IMR-90 (cell line): ENCODE measurements at regions not wholly inside any gene's neighbourhood (a gene's known extent, or its start where the extent isn't known, plus 50 kb on each side); places are given as distances from the start of the nearest gene placed in this dataset.

Experiments
- ATAC-seq: fragments of 200-7000 bp; cut with Tn5 transposase; 2 replicates; pipeline ENCODE4 v1.9.1; 2020; ENCODE audit warnings: low read depth, mild to moderate bottlenecking, moderate library complexity
- BruUV-seq: library from RNA; stranded (reverse); fragments of 400-500 nt; replicated peaks from 2 replicates; lab custom pipeline; 2021; lab: Mats Ljungman, UMichigan
- CTCF ChIA-PET: fragments of 300-600 bp; formaldehyde crosslinking; extraction: SDS; loops from one replicate; lab custom pipeline; 2021; ENCODE audit warnings: antibody characterized with exemption; lab: Yijun Ruan, JAX
- POLR2A ChIA-PET: fragments of 300-600 bp; sonication (Branson Sonifier 250); formaldehyde crosslinking; loops from one replicate; lab custom pipeline; 2022; ENCODE audit warnings: antibody characterized with exemption; ENCODE audit not compliant: unreplicated experiment; lab: Charles Lee
- DNase-seq: peaks from one replicate; pipeline ENCODE4 v3.0.0; 2013
- H2AFZ ChIP-seq: replicated peaks from 2 replicates; pipeline ENCODE3; 2013; ENCODE audit warnings: low read length, mild to moderate bottlenecking; ENCODE audit not compliant: poor library complexity
- H2AK5ac ChIP-seq: 2 replicates; pipeline ENCODE4 v1.6.1; 2013; ENCODE audit warnings: low read depth, low read length, inconsistent platforms
- H2AK9ac ChIP-seq: replicated peaks from 2 replicates; pipeline ENCODE3; 2013; ENCODE audit warnings: mild to moderate bottlenecking, low read depth, low read length, moderate library complexity; ENCODE audit not compliant: poor library complexity
- H2BK120ac ChIP-seq: 2 replicates; pipeline ENCODE4 v1.6.1; 2013; ENCODE audit warnings: low read depth, low read length, inconsistent platforms
- H2BK15ac ChIP-seq: 3 replicates; pipeline ENCODE4 v1.6.1; 2013; ENCODE audit warnings: low read depth, low read length, inconsistent platforms
- H2BK20ac ChIP-seq: 2 replicates; pipeline ENCODE4 v1.6.1; 2013; ENCODE audit warnings: low read depth, mild to moderate bottlenecking, inconsistent platforms, low read length, moderate library complexity
- H2BK5ac ChIP-seq: 2 replicates; pipeline ENCODE4 v1.6.1; 2013; ENCODE audit warnings: mild to moderate bottlenecking, low read depth, low read length, inconsistent platforms; ENCODE audit not compliant: poor library complexity, severe bottlenecking
- H3K14ac ChIP-seq: replicated peaks from 2 replicates; pipeline ENCODE4 v1.6.1; 2013; ENCODE audit warnings: low read depth, low read length, inconsistent platforms
- H3K18ac ChIP-seq: 2 replicates; pipeline ENCODE4 v1.6.1; 2013; ENCODE audit warnings: low read depth, low read length, control low read depth
- H3K23ac ChIP-seq: 2 replicates; pipeline ENCODE4 v1.6.1; 2013; ENCODE audit warnings: low read depth, low read length, inconsistent platforms
- H3K27ac ChIP-seq: 2 replicates; pipeline ENCODE4 v1.5.1; 2013; ENCODE audit warnings: mild to moderate bottlenecking, control low read depth, low read length; ENCODE audit not compliant: insufficient read depth
- H3K27me3 ChIP-seq: 2 replicates; pipeline ENCODE4 v1.6.1; 2013; ENCODE audit warnings: low read length; ENCODE audit not compliant: control insufficient read depth, insufficient read depth
- H3K36me3 ChIP-seq: 2 replicates; pipeline ENCODE4 v1.6.1; 2013; ENCODE audit warnings: low read length, mixed read lengths; ENCODE audit not compliant: control insufficient read depth, insufficient read depth
- H3K4ac ChIP-seq: 2 replicates; pipeline ENCODE4 v1.6.1; 2013; ENCODE audit warnings: low read depth, low read length, inconsistent platforms
- H3K4me1 ChIP-seq: 2 replicates; pipeline ENCODE4 v1.6.1; 2013; ENCODE audit warnings: low read length, mixed read lengths; ENCODE audit not compliant: control insufficient read depth, insufficient read depth
- H3K4me2 ChIP-seq: 2 replicates; pipeline ENCODE4 v1.6.1; 2013; ENCODE audit warnings: low read depth, mild to moderate bottlenecking, control low read depth, low read length, moderate library complexity
- H3K4me3 ChIP-seq: 2 replicates; pipeline ENCODE4 v1.5.1; 2013; ENCODE audit warnings: low read depth, mild to moderate bottlenecking, control low read depth, low read length, moderate library complexity; ENCODE audit not compliant: insufficient read depth
- H3K56ac ChIP-seq: 2 replicates; pipeline ENCODE4 v1.6.1; 2013; ENCODE audit warnings: low read length, inconsistent platforms; ENCODE audit not compliant: insufficient read depth; ENCODE audit errors: extremely low read depth
- H3K79me1 ChIP-seq, 2 experiments: 2 replicates each; pipeline ENCODE4 v1.6.1; 2013; ENCODE audit warnings: low read length in 2 of 2, inconsistent platforms in 1 of 2, low read depth in 1 of 2
- H3K9ac ChIP-seq: 2 replicates; pipeline ENCODE4 v1.6.1; 2013; ENCODE audit warnings: low read depth, low read length, control low read depth
- H3K9me1 ChIP-seq: 2 replicates; pipeline ENCODE4 v1.6.1; 2013; ENCODE audit warnings: low read length, inconsistent platforms; ENCODE audit not compliant: insufficient read depth
- H3K9me3 ChIP-seq: 2 replicates; pipeline ENCODE4 v1.6.1; 2013; ENCODE audit warnings: low read length; ENCODE audit not compliant: control insufficient read depth, insufficient read depth
- H4K20me1 ChIP-seq: 2 replicates; pipeline ENCODE4 v1.6.1; 2013; ENCODE audit warnings: low read length, inconsistent platforms; ENCODE audit not compliant: insufficient read depth
- H4K5ac ChIP-seq: 2 replicates; pipeline ENCODE4 v1.6.1; 2013; ENCODE audit warnings: mild to moderate bottlenecking, low read depth, low read length, control low read depth
- H4K8ac ChIP-seq, 2 experiments: 2 replicates each; pipeline ENCODE4 v1.6.1; 2013; ENCODE audit warnings: low read depth in 2 of 2, low read length in 2 of 2, control low read depth in 1 of 2, inconsistent platforms in 1 of 2
- H4K91ac ChIP-seq: 2 replicates; pipeline ENCODE4 v1.6.1; 2013; ENCODE audit warnings: low read depth, low read length, inconsistent platforms; ENCODE audit not compliant: insufficient read depth
- BHLHE40 ChIP-seq: fragments of 150-350 bp; IDR thresholded peaks from 2 replicates; pipeline ENCODE4 v1.6.1; 2016; ENCODE audit warnings: mild to moderate bottlenecking, low read depth, low read length
- CEBPB ChIP-seq: IDR thresholded peaks from 2 replicates; pipeline ENCODE4 v1.6.1; 2012; ENCODE audit warnings: low read depth, low read length, improper control_type of control experiment
- CHD1 ChIP-seq: IDR thresholded peaks from 2 replicates; pipeline ENCODE4 v1.6.1; 2012; ENCODE audit warnings: low read depth, low read length, improper control_type of control experiment
- FOS ChIP-seq: fragments of 150-350 bp; IDR thresholded peaks from 2 replicates; pipeline ENCODE4 v1.6.1; 2016; ENCODE audit warnings: low read depth, low read length
- MAFK ChIP-seq: IDR thresholded peaks from 2 replicates; pipeline ENCODE4 v1.6.1; 2012; ENCODE audit warnings: low read depth, low read length, improper control_type of control experiment
- MAZ ChIP-seq: IDR thresholded peaks from 2 replicates; pipeline ENCODE4 v1.6.1; 2012; ENCODE audit warnings: low read depth, mild to moderate bottlenecking, low read length, improper control_type of control experiment, moderate library complexity, borderline replicate concordance
- MXI1 ChIP-seq: IDR thresholded peaks from 2 replicates; pipeline ENCODE4 v1.6.1; 2012; ENCODE audit warnings: low read depth, mild to moderate bottlenecking, low read length, moderate library complexity, borderline replicate concordance
- NFE2L2 ChIP-seq: fragments of 150-350 bp; IDR thresholded peaks from 2 replicates; pipeline ENCODE4 v1.6.1; 2016; ENCODE audit warnings: low read depth, mild to moderate bottlenecking, low read length
- POLR2A ChIP-seq: IDR thresholded peaks from 2 replicates; pipeline ENCODE4 v1.6.1; 2012; ENCODE audit warnings: mild to moderate bottlenecking, low read depth, low read length
- RAD21 ChIP-seq: IDR thresholded peaks from 2 replicates; pipeline ENCODE4 v1.6.1; 2012; ENCODE audit warnings: low read length, improper control_type of control experiment
- RCOR1 ChIP-seq: IDR thresholded peaks from 2 replicates; pipeline ENCODE4 v1.6.1; 2012; ENCODE audit warnings: mild to moderate bottlenecking, low read length, improper control_type of control experiment; ENCODE audit not compliant: insufficient replicate concordance
- RFX5 ChIP-seq: IDR thresholded peaks from 2 replicates; pipeline ENCODE4 v1.8.0; 2012; ENCODE audit warnings: low read depth, mild to moderate bottlenecking, low read length, moderate library complexity
- SMC3 ChIP-seq: fragments of 150-350 bp; IDR thresholded peaks from 2 replicates; pipeline ENCODE4 v1.6.1; 2016; ENCODE audit warnings: low read depth, mild to moderate bottlenecking, antibody characterized with exemption, low read length, moderate library complexity
- WGBS, 2 experiments: methylation state at CpG; one replicate each; pipeline versions ENCODE4 v1.1.5 to v1.1.7; 2013; ENCODE audit warnings: missing lambda C conversion rate in 2 of 2; ENCODE audit not compliant: insufficient read length in 1 of 2; ENCODE audit errors: extremely low coverage in 2 of 2; 5-methylcytosine and 5-hydroxymethylcytosine counted together
- dilution Hi-C: fragments of 300-500 bp; cut with HindIII; formaldehyde crosslinking; loops from one replicate; pipeline ENCODE4 v1.14.3; 2018; ENCODE audit warnings: low sequenced_read_pairs; ENCODE audit not compliant: unreplicated experiment
- in situ Hi-C: fragments of 300-500 bp; cut with MboI; formaldehyde crosslinking; loops from 3 replicates; pipeline ENCODE4 v1.14.3; 2019; ENCODE audit warnings: low sequenced_read_pairs, inconsistent platforms, mixed read lengths
- intact Hi-C: fragments of 100-400 bp; cut with micrococcal nuclease; formaldehyde crosslinking; loops from 2 replicates; pipeline ENCODE4 v1.10.0; 2022
- TF ChIP-seq, protein P1 (sequence below): fragments of 150-350 bp; IDR thresholded peaks from 2 replicates; pipeline ENCODE4 v1.6.1; 2016; ENCODE audit warnings: low read depth, mild to moderate bottlenecking, low read length, moderate library complexity, borderline replicate concordance

DNA sequence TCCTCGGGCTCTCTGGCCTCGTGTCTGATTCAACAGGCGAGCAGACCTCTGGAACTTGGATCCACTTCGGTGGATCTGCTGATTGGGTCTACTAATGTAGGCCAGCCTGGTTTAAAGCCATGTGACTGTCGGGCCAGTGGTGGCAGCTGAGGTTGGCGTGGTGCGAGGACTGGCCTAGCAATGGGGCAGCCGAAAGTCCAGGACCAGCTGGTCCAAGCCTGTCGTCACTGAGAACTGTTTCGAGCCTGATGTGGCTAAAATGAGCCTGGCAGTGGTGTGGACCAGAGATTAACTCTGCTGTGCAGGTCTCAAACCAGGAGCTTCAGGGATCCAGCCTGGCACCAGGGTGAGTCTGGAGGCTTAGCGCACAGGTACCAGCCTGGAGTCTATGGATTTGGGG lies 56.4 kb upstream of the ROBO1 start:
- H2BK5ac ChIP-seq = no peak overlapping the region
- H3K4me1 ChIP-seq = no peaks in the 10 kb centered on the region
- H3K79me1 ChIP-seq = no peaks in the 10 kb centered on the region
- H2AK5ac ChIP-seq = no peak overlapping the region
- H3K14ac ChIP-seq = no peak overlapping the region
- H3K9ac ChIP-seq = no peak overlapping the region
- no peaks in the 10 kb centered on the region for H3K9me1 ChIP-seq
- no peaks in the 10 kb centered on the region for H4K20me1 ChIP-seq
- no peak overlapping the region for H3K56ac ChIP-seq
- intact Hi-C loops (no loop called here), in situ Hi-C loops (no loop called here), dilution Hi-C loops (no loop called here)
- H3K36me3 ChIP-seq = no peaks in the 10 kb centered on the region
- no peak overlapping the region for H2BK120ac ChIP-seq
- no peak overlapping the region for H4K5ac ChIP-seq
- POLR2A ChIA-PET = no interaction called here
- no peak overlapping the region for H3K23ac ChIP-seq
- H3K27ac ChIP-seq = no peak overlapping the region
- H2BK15ac ChIP-seq = no peak overlapping the region
- peaks cover 3% of the 10 kb centered on the region for H3K9me3 ChIP-seq
- no peak overlapping the region for H4K91ac ChIP-seq
- H2AFZ ChIP-seq = no peak overlapping the region
- H3K27me3 ChIP-seq = no peaks in the 10 kb centered on the region
- H4K8ac ChIP-seq = no peak overlapping the region
- H3K4ac ChIP-seq = no peak overlapping the region
- no peak overlapping the region for H3K18ac ChIP-seq
- no peak for ATAC-seq
- no peak overlapping the region for H3K4me2 ChIP-seq
- no TSS peak for BruUV-seq
- no peak for DNase-seq
- CTCF ChIA-PET = no interaction called here
- H2BK20ac ChIP-seq = no peak overlapping the region
- no peak overlapping the region for H3K4me3 ChIP-seq
- TF ChIP-seq NFE2L2 = no peak
- no peak for TF ChIP-seq CEBPB
- TF ChIP-seq RFX5 = no peak
- no peak for TF ChIP-seq FOS
- TF ChIP-seq MAFK = no peak
- no peak for TF ChIP-seq RCOR1
- no peak for TF ChIP-seq BHLHE40
- no peak for TF ChIP-seq CHD1
- TF ChIP-seq RAD21 = no peak
- TF ChIP-seq MAZ = no peak
- TF ChIP-seq SMC3 = no peak
- TF ChIP-seq, protein P1, sequence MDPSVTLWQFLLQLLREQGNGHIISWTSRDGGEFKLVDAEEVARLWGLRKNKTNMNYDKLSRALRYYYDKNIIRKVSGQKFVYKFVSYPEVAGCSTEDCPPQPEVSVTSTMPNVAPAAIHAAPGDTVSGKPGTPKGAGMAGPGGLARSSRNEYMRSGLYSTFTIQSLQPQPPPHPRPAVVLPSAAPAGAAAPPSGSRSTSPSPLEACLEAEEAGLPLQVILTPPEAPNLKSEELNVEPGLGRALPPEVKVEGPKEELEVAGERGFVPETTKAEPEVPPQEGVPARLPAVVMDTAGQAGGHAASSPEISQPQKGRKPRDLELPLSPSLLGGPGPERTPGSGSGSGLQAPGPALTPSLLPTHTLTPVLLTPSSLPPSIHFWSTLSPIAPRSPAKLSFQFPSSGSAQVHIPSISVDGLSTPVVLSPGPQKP = no peak
- TF ChIP-seq POLR2A = no peak
- TF ChIP-seq MXI1 = no peak
- WGBS, 2 experiments = 60% methylated on average over 1 of the region's 11 CpGs; no CpG with 5 or more reads in 1 of the 2 experiments
- H2AK9ac ChIP-seq = no peak overlapping the region
